Activated CD8-positive, alpha-beta memory T cell treated with anti-CD3 and anti-CD28 coated beads for 48 hours (primary cell): ENCODE measurements at regions not wholly inside any gene's neighbourhood (a gene's known extent, or its start where the extent isn't known, plus 50 kb on each side); places are given as distances from the start of the nearest gene placed in this dataset.

Source experiments
- DNase-seq, 3 experiments: peaks; one replicate each; pipeline ENCODE4 v3.0.0-alpha.2; 2020; ENCODE audit warnings: low read depth in 2 of 3, low spot score in 2 of 3

DNA sequence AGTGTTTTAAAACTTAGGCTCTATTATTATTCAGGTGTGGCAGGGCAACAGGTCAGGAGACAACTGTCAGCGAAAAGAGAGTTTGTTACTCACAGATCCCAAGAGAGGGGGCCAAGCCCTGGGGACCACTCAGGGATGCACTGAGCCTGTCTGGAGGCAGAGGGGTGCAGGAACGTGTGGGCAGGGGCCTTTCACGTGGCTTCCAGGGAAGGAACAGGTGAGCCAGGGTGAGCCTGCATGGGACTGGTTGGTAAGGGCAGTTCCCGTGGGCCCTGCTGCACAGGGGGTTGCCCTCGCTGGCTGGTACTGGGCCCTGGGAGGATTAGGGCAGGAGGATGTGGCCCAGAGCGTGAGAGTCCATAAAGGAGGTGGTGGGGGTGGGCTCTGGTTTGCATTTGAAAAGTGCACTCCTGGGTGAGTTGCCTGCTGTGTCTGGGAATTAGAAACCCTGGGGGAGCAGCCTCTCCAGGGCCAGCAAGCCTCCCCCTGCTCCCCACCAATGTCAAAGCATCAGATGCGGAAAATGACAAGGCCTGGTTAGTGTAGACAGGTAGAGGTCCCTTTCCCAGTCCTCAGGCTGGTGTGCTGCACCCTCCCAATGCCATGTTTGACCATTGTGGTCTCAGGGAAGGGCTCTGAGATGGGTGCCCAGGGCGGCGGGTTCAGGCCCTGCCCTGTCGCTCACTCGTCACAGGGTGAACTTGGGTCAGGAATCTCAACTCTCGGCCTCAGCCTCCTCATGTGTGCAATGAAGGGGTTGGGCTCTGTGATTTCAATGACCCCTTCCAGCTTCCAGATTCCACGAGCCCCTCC is 127.4 kb upstream of the RPS6KA2 start:
- no peak for DNase-seq

GRCh38 chr6:166752928-166753721 is 126.1 kb upstream of the RPS6KA2 start:
- DNase-seq, result no peak

DNA sequence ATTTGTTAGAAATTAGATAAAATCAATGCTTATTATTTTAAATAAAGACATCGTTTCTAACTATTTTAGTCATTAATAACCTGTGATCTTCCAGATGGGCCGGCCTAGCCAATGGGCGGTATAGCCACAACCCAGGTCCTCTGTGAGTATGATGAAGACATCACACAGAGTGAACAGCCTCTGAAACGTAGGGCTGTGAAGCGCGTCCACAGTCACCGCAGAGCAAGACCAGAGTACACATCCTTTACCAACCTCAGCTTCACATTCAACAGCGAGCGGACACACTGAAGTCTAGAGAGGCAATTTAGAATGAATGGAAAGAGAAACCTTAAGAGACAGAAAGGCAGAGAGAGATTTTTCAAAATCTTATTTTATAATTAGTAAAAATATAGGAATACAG is 125.0 kb upstream of the RPS6KA2 start:
- no peak for DNase-seq

DNA sequence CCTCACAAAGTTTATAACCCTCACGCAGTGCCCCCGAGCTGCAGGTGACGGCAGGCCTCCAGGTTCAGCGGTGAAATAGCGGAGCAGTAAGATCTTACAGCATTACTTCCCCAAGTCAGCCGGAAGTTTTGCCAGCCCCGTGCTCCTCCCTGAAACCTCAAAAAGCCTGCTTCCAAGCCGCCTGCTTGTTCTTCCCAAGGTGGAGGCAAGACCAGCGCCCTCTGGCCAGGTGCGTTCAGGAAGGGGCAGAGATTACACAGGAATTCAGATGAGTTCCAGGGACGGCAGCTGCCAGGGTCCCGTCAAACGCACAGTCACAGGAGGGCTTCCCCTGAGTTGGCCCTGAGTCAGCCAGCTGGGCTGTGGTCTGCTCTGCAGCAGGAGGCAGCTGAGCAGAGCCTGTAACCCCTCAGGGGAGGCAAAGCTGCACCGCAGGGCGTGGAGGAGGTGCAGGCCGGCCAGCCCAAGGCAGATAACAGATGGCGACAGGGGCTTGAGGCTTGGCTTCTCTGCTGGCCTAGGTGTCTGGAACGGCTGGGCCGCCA is 124.1 kb upstream of the RPS6KA2 start:
- no peak for DNase-seq

GRCh38 chr6:166750108-166750793 is 123.2 kb upstream of the RPS6KA2 start:
- DNase-seq, result no peak

GRCh38 chr6:166749666-166750065 is 122.6 kb upstream of the RPS6KA2 start:
- no peak for DNase-seq

DNA sequence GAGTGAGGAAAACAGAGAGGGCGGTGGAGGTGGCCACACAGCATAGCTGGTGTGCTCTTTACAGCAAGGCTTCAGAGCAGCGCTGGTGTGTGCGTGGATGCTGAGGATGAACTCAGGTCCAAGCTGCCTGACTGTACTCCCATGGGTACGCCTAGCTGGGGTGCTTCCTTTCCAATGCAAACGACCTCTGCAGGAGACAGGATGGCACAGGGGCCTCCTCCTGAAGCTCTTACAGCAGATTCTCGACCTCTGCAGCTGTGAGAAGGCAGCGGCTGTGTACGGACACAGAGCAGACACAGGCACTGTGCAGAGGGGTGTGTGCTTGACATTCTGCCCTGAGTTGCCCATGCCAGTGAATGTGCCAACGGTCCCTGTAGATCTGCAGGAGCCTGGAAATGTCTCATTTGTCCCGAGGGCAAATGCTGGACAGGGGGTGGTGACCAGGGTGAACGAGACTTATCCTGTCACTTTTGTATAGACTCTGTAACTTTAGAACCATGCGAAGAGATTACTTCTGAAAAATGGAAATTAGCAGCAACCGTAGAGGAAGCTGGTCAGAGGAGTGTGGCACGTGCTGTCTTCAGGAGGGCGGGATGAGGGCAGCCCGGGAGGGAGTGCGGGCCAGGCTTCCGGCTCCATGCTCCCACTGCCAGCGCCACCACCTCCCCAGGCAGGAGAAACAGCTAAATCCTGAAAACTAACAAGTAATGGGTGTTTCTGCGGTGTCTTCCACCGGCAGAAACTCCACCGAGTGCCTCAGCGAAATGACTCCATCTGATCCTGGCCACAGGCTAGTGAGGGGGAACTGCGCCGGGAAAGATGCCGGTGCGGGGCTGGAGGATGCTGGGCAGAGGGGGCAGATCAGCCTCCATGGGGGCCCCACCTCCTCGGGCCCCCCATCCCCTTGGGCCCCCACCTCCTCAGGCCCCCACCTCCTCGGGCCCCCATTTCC is 120.9 kb upstream of the RPS6KA2 start:
- DNase-seq, result no peak

- no peak for DNase-seq
These were observed 119.0 kb upstream of the RPS6KA2 start for GRCh38 chr6:166745801-166746668.

- DNase-seq, result no peak
These were observed 117.4 kb upstream of the RPS6KA2 start for GRCh38 chr6:166744223-166745134.

GRCh38 chr6:166743406-166744222 is 116.6 kb upstream of the RPS6KA2 start:
- no peak for DNase-seq

DNA sequence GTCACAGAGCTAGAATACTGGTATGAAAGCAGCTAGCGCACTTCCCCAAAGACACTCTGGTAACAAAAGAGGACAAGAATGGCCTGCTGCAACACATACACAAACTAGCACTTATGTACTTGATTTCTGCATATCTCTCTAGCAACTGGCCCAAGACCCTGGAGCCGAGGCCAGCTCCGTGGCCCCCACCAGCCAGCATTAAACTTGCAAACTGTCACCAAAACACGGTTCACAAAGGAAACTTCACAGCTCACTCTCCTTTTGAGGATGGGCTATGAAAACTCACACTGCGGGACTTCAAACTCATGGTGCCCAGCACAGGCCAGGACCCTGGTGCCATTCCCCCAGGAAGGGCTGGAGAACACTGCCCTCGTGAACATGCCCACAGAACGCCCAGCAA is 115.9 kb upstream of the RPS6KA2 start:
- no peak for DNase-seq

DNA sequence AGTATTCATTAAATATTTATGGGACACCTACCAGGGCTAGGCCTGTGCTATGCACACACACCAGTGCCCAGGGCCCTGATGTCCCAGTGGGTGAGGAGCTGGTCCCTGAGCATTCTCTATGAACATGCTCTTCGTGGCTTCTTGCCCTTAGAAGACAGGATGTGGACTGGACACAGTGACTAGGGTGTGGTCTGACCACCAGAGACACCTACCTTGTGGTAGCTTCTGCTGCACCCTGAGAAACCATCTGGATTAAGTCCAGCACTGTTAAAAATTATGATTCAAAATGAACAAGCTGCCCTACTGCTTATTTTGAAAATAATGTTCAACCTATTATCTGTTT is 112.9 kb upstream of the RPS6KA2 start:
- no peak for DNase-seq

GRCh38 chr6:166739117-166739975 is 112.3 kb upstream of the RPS6KA2 start:
- DNase-seq, result no peak

DNA sequence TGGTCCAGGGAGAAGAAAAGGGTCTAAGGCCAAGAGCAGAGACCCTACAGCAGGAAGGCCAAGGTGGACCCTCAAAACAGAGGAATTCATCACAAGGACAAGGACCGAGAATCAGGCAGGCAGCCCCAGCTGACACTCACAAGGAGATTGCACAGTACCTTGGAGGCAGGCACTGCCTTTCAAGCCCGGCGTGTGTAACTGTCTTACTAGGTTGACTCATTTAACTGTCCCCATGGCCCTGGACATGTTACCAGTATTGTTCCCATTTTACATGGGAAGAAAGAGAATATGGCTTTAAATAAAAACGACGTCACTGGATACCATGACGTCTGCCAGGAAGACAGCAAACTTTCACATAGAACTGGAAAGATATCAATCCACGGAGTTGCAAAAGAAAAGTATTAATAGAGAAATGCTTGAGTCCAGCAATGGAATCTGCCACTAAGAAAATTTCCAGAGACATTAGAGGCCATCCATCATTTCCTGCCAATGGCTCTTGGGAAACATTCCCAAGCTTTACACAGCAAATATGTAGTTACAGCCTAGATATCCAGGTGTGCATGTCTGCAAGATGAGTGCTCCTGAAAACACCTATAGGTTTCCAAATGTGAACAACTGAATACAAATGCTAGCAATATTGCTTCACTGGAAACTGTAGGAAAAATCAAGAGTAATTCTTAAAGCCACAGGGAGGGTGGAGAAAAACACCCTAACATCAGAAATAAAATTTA is 111.5 kb upstream of the RPS6KA2 start:
- DNase-seq, result no peak

DNA sequence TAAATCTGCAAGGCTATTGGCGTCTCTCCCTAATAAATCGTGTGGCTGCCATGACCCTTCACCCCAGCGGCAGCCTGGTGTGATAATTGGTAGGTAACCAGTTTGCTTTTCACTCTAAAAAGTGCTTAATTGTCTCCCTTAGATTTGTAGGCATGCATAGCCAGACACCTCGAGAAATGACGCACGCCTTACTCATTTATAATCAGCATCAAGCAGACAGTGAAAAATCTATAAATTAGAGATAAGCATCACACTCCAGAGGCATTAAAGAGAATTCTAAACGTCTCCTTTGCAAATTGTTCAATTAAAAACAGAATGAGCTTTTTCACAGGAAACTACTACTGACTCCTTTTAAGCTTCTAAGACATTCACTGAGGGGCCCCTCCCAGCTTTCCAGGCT is 110.2 kb upstream of the RPS6KA2 start:
- no peak for DNase-seq

GRCh38 chr6:166736634-166737033 is 109.6 kb upstream of the RPS6KA2 start:
- DNase-seq, result no peak
